ENCODE measurements at regions not wholly inside any gene's neighbourhood (a gene's known extent, or its start where the extent isn't known, plus 50 kb on each side); places are given as distances from the start of the nearest gene placed in this dataset.

- WGBS (ENCODE audit: extremely low coverage, insufficient read length, low lambda C conversion rate), result no CpG with 5 or more reads among the region's 12 CpGs
- Histone ChIP-seq H3K4me2 (ENCODE audit: insufficient read depth, insufficient read length, low read length) (no peak overlapping the region), H3K14ac (ENCODE audit: insufficient read depth, low read length) (no peak overlapping the region), H3K27me3 (ENCODE audit: insufficient read depth, low read length) (no peaks in the 10 kb centered on the region), H2BK5ac (ENCODE audit: insufficient read length, low read length) (no peak overlapping the region), H3K4ac (ENCODE audit: low read depth, low read length) (no peak overlapping the region), H3K9ac (ENCODE audit: extremely low read depth, insufficient read length, low read length) (no peak overlapping the region), H3K23ac (ENCODE audit: insufficient read length, low read depth, low read length) (no peak overlapping the region), H3K56ac (ENCODE audit: insufficient read length, low read depth, low read length) (no peak overlapping the region), H3T11ph (ENCODE audit: low read length) (peak overlapping the region; percentile 8), H2BK20ac (ENCODE audit: low read depth, low read length, poor library complexity, severe bottlenecking) (no peak overlapping the region), H3K9me3 (ENCODE audit: control insufficient read depth, low read depth, low read length) (no peaks in the 10 kb centered on the region), H2AFZ (ENCODE audit: low read length) (peak overlapping the region; percentile 36), H4K8ac (replicated peaks; ENCODE audit: insufficient read length, low read depth, low read length) (no peak overlapping the region), H4K5ac (ENCODE audit: insufficient read length, low read depth, low read length) (peak overlapping the region; percentile 47), H4K91ac (ENCODE audit: insufficient read length, low read depth, low read length) (no peak overlapping the region), H2BK120ac (ENCODE audit: low read depth, low read length, poor library complexity, severe bottlenecking) (no peak overlapping the region), H3K79me2 (ENCODE audit: insufficient read depth, low read length) (no peaks in the 10 kb centered on the region), H3K27ac (ENCODE audit: insufficient read length, low read depth, low read length) (no peak overlapping the region), H4K20me1 (ENCODE audit: control insufficient read depth, insufficient read depth, insufficient read length) (no peaks in the 10 kb centered on the region), H2BK15ac (ENCODE audit: low read depth, low read length) (no peak overlapping the region), H3K4me1 (ENCODE audit: insufficient read depth, low read length) (0 out of 2 replicates have a peak, but pooled peaks cover 3% of the 10 kb centered on the region), H3K23me2 (ENCODE audit: insufficient read length, low read depth, low read length, poor library complexity, severe bottlenecking) (no peaks in the 10 kb centered on the region), H3K18ac (ENCODE audit: insufficient read length, low read depth, low read length) (no peak overlapping the region), H2BK12ac (ENCODE audit: insufficient read length, low read depth, low read length) (no peak overlapping the region), H3K79me1 (ENCODE audit: insufficient read depth, low read depth, low read length, poor library complexity, severe bottlenecking) (no peaks in the 10 kb centered on the region), H2AK5ac (ENCODE audit: insufficient read length, low read length) (no peak overlapping the region)
- H3K4me3 Mint-ChIP-seq, result no peak overlapping the region; a peak in 1 of 5 replicates
- no peaks in the 10 kb centered on the region; a peak in 1 of 5 replicates for H3K9me3 Mint-ChIP-seq
- peaks cover 0 to 4% (median 0%) of the 10 kb centered on the region in 3 experiments; a peak in 1 of 7 replicates for H3K36me3 Mint-ChIP-seq (ENCODE audit: insufficient read depth in 1 of 3, low read depth in 3 of 3)
- H3K27me3 Mint-ChIP-seq (ENCODE audit: low read depth), result peaks cover 6% of the 10 kb centered on the region
- peaks cover 9 to 11% of the 10 kb centered on the region in 2 experiments for H3K4me1 Mint-ChIP-seq
- H3K27ac Mint-ChIP-seq, result peak overlapping the region; percentile 36 to 78 (median 56); a peak in 2 of 7 replicates
- no peak for DNase-seq
- no peak for TF ChIP-seq CTCF (conservative IDR thresholded peaks at IDR 0.05)
Observed at GRCh38 chr2:234377761-234378391, 119.0 kb downstream of the ARL4C start.

Data from H9 (cell line).